GM12873 (cell line): ENCODE measurements at regions not wholly inside any gene's neighbourhood (a gene's known extent, or its start where the extent isn't known, plus 50 kb on each side); places are given as distances from the start of the nearest gene placed in this dataset.

Experiments used
- CTCF ChIP-seq: IDR thresholded peaks from 2 replicates; pipeline ENCODE4 v1.5.1; 2012; ENCODE audit warnings: low read depth, mild to moderate bottlenecking, moderate library complexity, low read length, control low read depth; ENCODE audit not compliant: insufficient read depth; ENCODE audit errors: missing control alignments

GRCh38 chr6:133835901-133836300 lies 53.0 kb upstream of the TCF21 start:
- TF ChIP-seq CTCF: no peak

- peak; percentile 83 for TF ChIP-seq CTCF
Observed at GRCh38 chr6:133837801-133838349, 51.0 kb upstream of the TCF21 start.
